ENCODE measurements at regions not wholly inside any gene's neighbourhood (a gene's known extent, or its start where the extent isn't known, plus 50 kb on each side); places are given as distances from the start of the nearest gene placed in this dataset.

- BruUV-seq (replicated peaks): no TSS peak
- peaks cover 24% of the 10 kb centered on the region for H3K79me2 ChIP-seq (ENCODE audit: control insufficient read depth, insufficient read depth, low read length)
- H3K4me3 ChIP-seq: no peak overlapping the region
- no peak overlapping the region for H3K27ac ChIP-seq (ENCODE audit: control insufficient read depth, insufficient read depth)
- POLR2A ChIA-PET: no interaction called here
- SMC1A ChIA-PET (ENCODE audit: uncharacterized antibody, unreplicated experiment): interaction anchor here (1.4 to 4.4 kb wide), 3 partner anchors 13 to 96 kb away, joined by 3 to 25 read pairs (median 4); no protein-coding TSS in a partner anchor
- H3K4me1 ChIP-seq (ENCODE audit: control insufficient read depth, insufficient read depth, low read length): peaks cover 31% of the 10 kb centered on the region
- RAD21 ChIA-PET (ENCODE audit: unreplicated experiment): interaction anchor here (0.9 to 3.2 kb wide), 2 partner anchors 63 to 94 kb away, joined by 3 to 28 read pairs; no protein-coding TSS in a partner anchor
- TF ChIP-seq PML (IDR thresholded peaks at IDR 0.05; ENCODE audit: low read length) (no peak), SMAD1 (IDR thresholded peaks at IDR 0.05; ENCODE audit: low read depth, partially characterized antibody) (no peak), ZSCAN29 (IDR thresholded peaks at IDR 0.05) (no peak), TBL1XR1 (IDR thresholded peaks at IDR 0.05; ENCODE audit: low read depth, low read length) (no peak), NR2C2 (IDR thresholded peaks at IDR 0.05; ENCODE audit: borderline replicate concordance, control insufficient read depth, insufficient read length, low read depth) (no peak), FOS (IDR thresholded peaks at IDR 0.05; ENCODE audit: borderline replicate concordance, extremely low read depth, insufficient read length) (no peak), RBBP5 (conservative IDR thresholded peaks at IDR 0.05) (no peak), TARDBP (IDR thresholded peaks at IDR 0.05; ENCODE audit: borderline replicate concordance) (no peak), SPI1 (IDR thresholded peaks at IDR 0.05; ENCODE audit: borderline replicate concordance, insufficient read depth, low read depth, low read length) (no peak), SIX5 (IDR thresholded peaks at IDR 0.05; ENCODE audit: low read depth, low read length, severe bottlenecking) (no peak), PAX8 (IDR thresholded peaks at IDR 0.05) (no peak), GATAD2B (conservative IDR thresholded peaks at IDR 0.05; ENCODE audit: low read depth) (no peak), EZH2 (IDR thresholded peaks at IDR 0.05; ENCODE audit: borderline replicate concordance, control insufficient read depth, low read depth, low read length) (no peak), NFYB (IDR thresholded peaks at IDR 0.05; ENCODE audit: insufficient read depth, low read depth, low read length) (no peak)
- H3K9ac ChIP-seq (ENCODE audit: control insufficient read depth, insufficient read depth, low read length): no peak overlapping the region
- CTCF ChIA-PET: interaction anchor here (0.7 to 8.5 kb wide), 8 partner anchors 11 to 276 kb away, joined by 3 to 190 read pairs (median 7); no protein-coding TSS in a partner anchor
- DNase-seq (ENCODE audit: low read depth, low spot score): no peak
- no peak for ATAC-seq
- no peaks in the 10 kb centered on the region; the same call in 1 of the 3 replicates for H3K9me3 ChIP-seq (replicated peaks; ENCODE audit: control insufficient read depth, insufficient read depth, low read length)
- H3K4me2 ChIP-seq (ENCODE audit: control insufficient read depth, insufficient read depth): no peak overlapping the region
- in situ Hi-C loops (cut with MboI) (loop anchor here (5.0 kb wide), 2 partner anchors 92 to 172 kb away; no protein-coding TSS in a partner anchor), intact Hi-C loops (cut with micrococcal nuclease; ENCODE audit: unreplicated experiment) (no loop called here)
- no peak overlapping the region for H2AFZ ChIP-seq (ENCODE audit: control insufficient read depth, low read depth, low read length)
- 68% methylated on average over 3 of the region's 3 CpGs for WGBS (ENCODE audit: insufficient coverage, insufficient replicate concordance, low lambda C conversion rate, missing lambda C conversion rate)
- no peaks in the 10 kb centered on the region for H3K27me3 ChIP-seq (replicated peaks in 1 of 2; ENCODE audit: control insufficient read depth in 2 of 2, insufficient read depth in 2 of 2, low read length in 1 of 2)
- FAIRE-seq: no peak
- H4K20me1 ChIP-seq (ENCODE audit: control insufficient read depth, insufficient read depth): no peaks in the 10 kb centered on the region
- no peaks in the 10 kb centered on the region for H3K36me3 ChIP-seq (ENCODE audit: control insufficient read depth in 2 of 2, insufficient read depth in 2 of 2, low read length in 1 of 2)
Observed at GRCh38 chr9:130770093-130770492, 65.0 kb upstream of the ABL1 start.

Measured in GM12878 (cell line).